Lung microvascular endothelial cell (primary cell): ENCODE measurements at regions not wholly inside any gene's neighbourhood (a gene's known extent, or its start where the extent isn't known, plus 50 kb on each side); places are given as distances from the start of the nearest gene placed in this dataset.
A peak's percentile ranks its signal among the peaks of the same experiment; 100 is the strongest.

Experiments
- DNase-seq, 2 donors: peaks; one replicate each; pipeline versions ENCODE4 v3.0.0 to v3.0.0-alpha.2; 2010; ENCODE audit warnings: low read depth in 2 of 2

GRCh38 chr2:216286616-216287231 is 85.6 kb downstream of the MARCHF4 start:
- no peak for DNase-seq

- DNase-seq = no peak
Observed at GRCh38 chr2:216285701-216286100, 86.6 kb downstream of the MARCHF4 start.

DNA sequence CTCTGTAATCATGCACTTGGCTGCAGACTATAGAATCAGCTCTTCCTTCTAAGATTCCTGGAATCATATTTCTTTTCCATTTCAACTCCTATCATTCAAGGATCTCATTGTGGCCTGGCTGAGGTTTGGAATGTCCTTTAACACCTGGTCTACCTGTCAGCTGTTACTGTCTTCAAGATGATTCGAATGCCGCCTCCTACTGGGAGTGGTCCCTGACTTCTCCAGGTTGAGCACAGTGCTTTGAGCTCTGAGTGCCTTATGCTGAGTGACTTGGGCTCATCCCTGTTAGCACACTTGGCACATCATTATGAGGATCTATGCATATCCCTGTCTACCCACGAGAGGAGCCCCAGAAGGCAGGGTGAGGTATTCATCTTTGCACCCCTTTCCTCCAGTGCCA is 87.6 kb downstream of the MARCHF4 start:
- DNase-seq = no peak

DNA sequence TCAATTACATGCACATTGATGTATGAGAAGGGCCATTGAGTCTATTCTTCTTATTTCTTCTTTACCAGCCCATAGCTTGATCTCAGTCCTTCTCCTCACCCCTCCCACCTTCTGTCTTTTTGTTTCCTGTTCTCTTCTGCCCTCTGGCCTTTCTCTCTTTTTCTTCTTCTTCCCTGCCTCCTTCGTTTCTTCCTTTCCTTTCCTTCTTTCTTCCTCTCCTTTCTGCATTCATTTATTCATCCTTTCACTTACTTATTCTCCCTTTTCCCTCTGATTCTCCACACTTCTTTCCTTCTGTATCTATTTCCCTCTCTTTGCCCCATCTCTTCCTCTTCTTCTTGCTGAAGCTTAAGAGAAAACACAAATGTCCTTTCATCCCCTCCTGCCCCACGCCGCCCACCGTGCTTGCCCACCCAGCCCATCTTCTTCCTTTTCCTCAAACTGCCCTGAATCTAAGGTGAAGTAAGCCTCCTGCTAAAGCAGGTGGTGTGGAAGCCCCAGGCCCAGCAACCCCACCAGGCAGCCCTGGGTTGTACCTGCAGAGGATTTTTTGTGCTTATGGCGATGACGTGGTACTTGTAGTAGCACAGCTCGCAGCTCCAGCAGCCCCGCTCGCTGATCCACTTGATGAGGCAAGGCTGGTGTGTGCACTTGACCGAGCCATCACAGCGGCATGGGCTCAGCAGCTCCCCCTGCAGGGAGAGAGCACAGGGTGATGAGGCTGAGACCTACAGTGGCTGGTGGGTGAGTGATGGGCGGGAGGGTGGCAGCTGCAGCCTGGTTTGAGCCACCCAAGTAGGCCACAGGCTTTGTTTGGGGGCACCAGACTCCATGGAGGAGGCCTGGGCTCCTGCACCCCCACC is 89.0 kb downstream of the MARCHF4 start:
- DNase-seq = peak in 1 of 2 donors; percentile 29

DNA sequence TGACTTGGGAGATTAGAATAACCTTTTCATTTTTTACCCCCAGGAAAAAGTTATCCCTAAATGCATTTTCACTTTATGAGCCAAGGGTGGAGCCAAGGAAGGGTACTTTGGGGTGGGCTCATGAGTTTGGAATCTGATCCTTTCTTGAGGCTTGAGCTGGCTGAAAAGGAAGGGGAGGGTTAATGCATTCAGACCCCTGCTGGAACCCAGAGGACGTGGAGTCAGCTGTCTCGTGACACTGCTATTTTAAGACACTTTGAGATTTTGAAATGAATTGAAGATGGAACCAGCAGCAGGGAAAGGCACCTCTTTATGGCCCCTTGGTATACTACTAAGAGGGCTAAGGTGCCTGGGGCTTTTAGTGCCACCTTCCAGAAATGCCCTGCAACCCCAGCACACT is 90.4 kb downstream of the MARCHF4 start:
- no peak for DNase-seq

GRCh38 chr2:216281316-216281715 is 91.0 kb downstream of the MARCHF4 start:
- DNase-seq = no peak

DNA sequence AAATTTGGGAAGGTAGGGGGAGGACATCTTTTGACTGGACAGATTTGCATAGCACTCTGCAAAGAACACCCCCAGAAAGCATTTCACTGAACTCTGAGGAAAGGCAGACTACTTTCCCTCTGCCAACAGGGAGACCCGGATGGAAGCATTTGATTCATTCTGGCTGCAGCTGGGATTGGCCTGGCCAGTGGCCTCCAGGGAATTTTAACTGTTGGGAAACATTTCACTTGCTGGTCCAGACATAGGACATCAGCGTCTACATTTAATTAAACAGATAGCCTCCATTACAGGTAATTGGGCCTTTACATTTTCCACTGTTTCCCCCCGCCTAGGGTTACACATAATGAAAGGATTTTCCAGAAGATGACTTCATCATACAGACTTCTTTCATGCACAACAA is 92.8 kb downstream of the MARCHF4 start:
- no peak for DNase-seq

DNA sequence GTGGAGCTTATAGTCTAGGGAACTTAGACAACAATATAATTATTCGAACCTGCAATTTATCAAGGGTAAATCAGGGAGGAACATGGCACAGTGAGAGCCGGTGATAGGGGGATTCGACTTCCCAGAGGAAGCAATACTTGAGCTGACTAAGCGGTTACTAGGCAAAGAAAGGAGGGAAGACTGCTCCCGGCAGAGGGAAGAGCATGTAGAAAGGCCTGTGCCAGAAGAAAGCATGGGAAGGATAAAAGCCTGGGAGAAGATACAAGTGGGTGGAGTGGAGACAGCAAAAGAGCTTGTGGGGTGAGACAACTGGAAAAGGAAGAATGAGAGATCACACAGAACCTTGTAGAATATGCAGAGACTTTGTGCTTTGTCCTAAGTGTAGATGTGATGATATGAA is 93.3 kb downstream of the MARCHF4 start:
- DNase-seq = peak in 1 of 2 donors; percentile 14

DNA sequence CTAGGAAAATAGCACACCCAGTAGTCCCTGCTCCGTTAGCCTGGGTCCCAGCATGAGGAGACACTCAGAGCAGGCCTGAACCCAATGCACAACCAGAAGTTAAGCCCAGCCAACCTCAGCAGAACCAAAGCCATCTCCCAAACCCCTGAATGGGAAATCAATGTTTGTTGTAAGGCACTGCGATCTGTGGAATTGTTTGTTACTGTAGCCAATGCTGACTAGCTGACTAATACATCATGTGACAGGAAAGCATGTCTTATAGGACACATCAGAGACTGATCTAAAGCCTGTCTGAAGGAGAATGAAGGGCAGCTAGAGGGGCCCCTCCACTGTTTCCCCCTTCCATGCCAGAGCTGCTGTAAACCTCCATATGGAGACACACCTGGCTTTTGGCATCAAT is 96.4 kb downstream of the MARCHF4 start:
- no peak for DNase-seq

- DNase-seq = peak in 1 of 2 donors; percentile 31
Observed at GRCh38 chr2:216274194-216274840, 98.0 kb downstream of the MARCHF4 start.

- DNase-seq = no peak
Observed at GRCh38 chr2:216261042-216261537, 111.2 kb downstream of the MARCHF4 start.

DNA sequence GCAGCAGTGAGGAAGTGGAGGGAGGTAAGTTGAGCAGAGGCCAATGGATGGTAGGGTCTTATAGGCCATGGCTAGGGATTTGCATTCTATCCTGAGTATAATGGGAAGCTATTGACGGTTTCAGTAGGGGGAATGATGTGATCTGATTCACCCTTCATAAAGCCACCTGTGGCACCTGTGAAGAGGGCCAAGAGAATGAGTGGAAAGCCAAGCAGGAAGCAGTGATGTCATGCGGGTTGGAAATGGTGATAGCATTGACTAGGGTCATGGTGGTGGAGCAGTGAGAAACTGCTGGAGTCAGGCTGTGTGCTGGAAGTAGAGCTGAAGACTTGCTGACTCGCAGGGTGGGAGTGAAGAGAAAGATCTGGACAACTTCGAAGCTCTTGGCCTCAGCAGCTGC is 111.7 kb downstream of the MARCHF4 start:
- DNase-seq = no peak

GRCh38 chr2:216259081-216259480 is 113.2 kb downstream of the MARCHF4 start:
- no peak for DNase-seq

DNA sequence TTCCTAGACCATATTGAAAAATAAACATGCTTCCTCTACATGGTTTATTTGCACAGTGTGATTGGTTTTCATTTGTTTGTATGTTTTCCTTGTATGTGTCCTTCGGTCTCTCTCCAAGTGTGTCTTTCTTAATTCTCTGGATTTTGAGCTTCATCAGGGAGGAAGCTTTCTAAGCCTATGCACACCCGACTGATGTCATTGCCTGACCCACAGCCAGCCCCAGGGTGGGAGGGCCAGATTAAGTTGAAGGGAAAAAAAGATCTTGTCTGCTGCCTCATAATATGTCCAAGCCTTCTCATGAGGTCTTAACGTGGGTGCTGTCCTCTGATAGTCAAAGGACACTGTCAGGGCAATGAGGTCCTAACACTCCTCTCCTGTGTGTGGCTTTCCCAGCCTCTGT is 115.2 kb downstream of the MARCHF4 start:
- DNase-seq = no peak
